Colonic mucosa (tissue), 4 donors: ENCODE measurements at regions not wholly inside any gene's neighbourhood (a gene's known extent, or its start where the extent isn't known, plus 50 kb on each side); places are given as distances from the start of the nearest gene placed in this dataset.
A peak's percentile ranks its signal among the peaks of the same experiment; 100 is the strongest.
"Not testable (repeated sequence)": the region's sequence is repeated elsewhere in the genome, so short reads cannot be mapped to it uniquely, and the experiment has no call there.

ENCODE experiments used
- DNase-seq: peaks from one replicate; pipeline ENCODE4 v3.0.0-alpha.2; 2020
- H3K27ac ChIP-seq: fragments of 200-600 bp; one replicate; pipeline ENCODE4 v1.8.0; 2021
- H3K27me3 ChIP-seq: fragments of 200-600 bp; one replicate; pipeline ENCODE4 v1.8.0; 2021
- H3K36me3 ChIP-seq: fragments of 200-600 bp; one replicate; pipeline ENCODE4 v1.8.0; 2021
- H3K4me1 ChIP-seq: fragments of 200-600 bp; one replicate; pipeline ENCODE4 v1.8.0; 2021; ENCODE audit warnings: mild to moderate bottlenecking
- H3K4me3 ChIP-seq: fragments of 200-600 bp; one replicate; pipeline ENCODE4 v1.8.0; 2021
- H3K9ac ChIP-seq, 2 donors: one replicate each; pipeline ENCODE4 v1.7.0; 2013; ENCODE audit warnings: control low read depth in 2 of 2, low read depth in 2 of 2, low read length in 2 of 2
- H3K9me3 ChIP-seq: fragments of 200-600 bp; one replicate; pipeline ENCODE4 v1.8.0; 2021
- intact Hi-C: fragments of 100-400 bp; cut with DNase I; formaldehyde crosslinking; loops from one replicate; pipeline ENCODE4 v1.14.1; 2022
- TF ChIP-seq, protein P1 (sequence below): fragments of 200-600 bp; IDR thresholded peaks from one replicate; pipeline ENCODE4 v1.8.0; 2022; ENCODE audit warnings: antibody characterized with exemption, mild to moderate bottlenecking
- donor health status: healthy.
- donor health status: DM: no; HTN: no; CAD: no.
- donor health status: DM: no; HTN: no; CAD: no.

DNA sequence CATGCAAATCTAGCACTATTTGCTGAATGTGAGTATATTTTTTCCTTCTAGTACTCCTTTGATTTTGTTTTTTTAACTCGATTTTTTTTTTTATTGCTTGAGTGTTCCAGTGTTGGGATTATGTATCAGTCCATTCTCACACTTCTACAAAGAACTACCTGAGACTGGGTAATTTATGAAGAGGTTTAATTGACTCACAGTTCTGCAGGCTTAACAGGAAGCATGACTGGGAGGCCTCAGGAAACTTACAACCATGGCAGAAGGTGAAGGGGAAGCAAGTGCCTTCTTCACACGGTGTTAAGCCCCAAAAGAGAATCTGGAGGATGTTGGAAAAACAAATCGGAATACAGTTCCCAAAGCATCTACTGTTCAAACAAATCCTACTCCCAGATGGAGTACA lies 69.1 kb downstream of the ZNF518B start:
- H3K27me3 ChIP-seq, H3K4me3 ChIP-seq, intact Hi-C loops, H3K9ac ChIP-seq, H3K9me3 ChIP-seq, H3K36me3 ChIP-seq, DNase-seq, H3K4me1 ChIP-seq, H3K27ac ChIP-seq: not testable (repeated sequence)

DNA sequence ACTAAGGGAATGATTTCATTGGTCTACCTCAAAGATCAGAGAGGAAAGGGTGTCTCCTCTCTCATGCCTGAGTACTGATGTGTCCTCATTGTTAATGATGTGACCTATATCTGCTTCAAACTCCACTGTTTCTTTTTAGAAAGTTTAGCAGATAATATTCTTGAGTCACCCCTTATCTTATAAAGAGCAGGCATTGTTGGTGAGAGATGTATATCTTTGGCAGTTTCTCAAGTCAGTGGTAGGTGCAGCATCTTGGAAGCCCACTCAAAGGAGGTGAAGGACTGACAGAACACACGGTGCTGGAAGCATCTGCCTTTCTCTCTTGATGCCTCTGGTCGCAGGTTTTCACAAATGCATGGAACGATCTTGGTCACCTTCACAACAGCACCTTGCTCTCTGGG lies 71.2 kb downstream of the ZNF518B start:
- no peaks in the 10 kb centered on the region for H3K4me1 ChIP-seq
- no peak for DNase-seq
- H3K9me3 ChIP-seq: no peaks in the 10 kb centered on the region
- no peak overlapping the region for H3K9ac ChIP-seq
- TF ChIP-seq, protein P1, sequence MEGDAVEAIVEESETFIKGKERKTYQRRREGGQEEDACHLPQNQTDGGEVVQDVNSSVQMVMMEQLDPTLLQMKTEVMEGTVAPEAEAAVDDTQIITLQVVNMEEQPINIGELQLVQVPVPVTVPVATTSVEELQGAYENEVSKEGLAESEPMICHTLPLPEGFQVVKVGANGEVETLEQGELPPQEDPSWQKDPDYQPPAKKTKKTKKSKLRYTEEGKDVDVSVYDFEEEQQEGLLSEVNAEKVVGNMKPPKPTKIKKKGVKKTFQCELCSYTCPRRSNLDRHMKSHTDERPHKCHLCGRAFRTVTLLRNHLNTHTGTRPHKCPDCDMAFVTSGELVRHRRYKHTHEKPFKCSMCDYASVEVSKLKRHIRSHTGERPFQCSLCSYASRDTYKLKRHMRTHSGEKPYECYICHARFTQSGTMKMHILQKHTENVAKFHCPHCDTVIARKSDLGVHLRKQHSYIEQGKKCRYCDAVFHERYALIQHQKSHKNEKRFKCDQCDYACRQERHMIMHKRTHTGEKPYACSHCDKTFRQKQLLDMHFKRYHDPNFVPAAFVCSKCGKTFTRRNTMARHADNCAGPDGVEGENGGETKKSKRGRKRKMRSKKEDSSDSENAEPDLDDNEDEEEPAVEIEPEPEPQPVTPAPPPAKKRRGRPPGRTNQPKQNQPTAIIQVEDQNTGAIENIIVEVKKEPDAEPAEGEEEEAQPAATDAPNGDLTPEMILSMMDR: no peak
- no peaks in the 10 kb centered on the region for H3K27me3 ChIP-seq
- no peak overlapping the region for H3K4me3 ChIP-seq
- H3K27ac ChIP-seq: no peak overlapping the region
- no peaks in the 10 kb centered on the region for H3K36me3 ChIP-seq
- intact Hi-C loops: no loop called here

DNA sequence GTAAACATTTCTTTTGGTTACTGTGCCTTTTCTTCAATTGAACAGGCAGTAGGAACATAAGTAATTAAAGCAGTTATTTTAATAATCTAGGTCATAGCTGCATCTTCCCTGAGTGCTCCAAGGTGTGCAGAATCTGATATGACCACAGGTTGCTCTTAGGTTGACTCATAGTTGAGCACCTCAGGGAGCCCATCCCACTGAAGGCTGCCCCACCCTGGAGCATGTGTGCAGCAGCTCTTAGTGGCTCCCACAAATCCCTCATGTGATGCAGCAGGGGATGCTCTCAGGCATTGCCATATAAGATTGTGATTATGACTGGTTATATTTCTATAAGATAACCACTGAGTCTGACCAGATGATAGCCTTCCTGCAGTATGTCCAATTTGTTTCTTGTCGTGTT lies 72.3 kb downstream of the ZNF518B start:
- H3K27me3 ChIP-seq: no peaks in the 10 kb centered on the region
- H3K4me3 ChIP-seq: no peak overlapping the region
- H3K9me3 ChIP-seq: no peaks in the 10 kb centered on the region
- H3K36me3 ChIP-seq: no peaks in the 10 kb centered on the region
- H3K9ac ChIP-seq: no peak overlapping the region
- intact Hi-C loops: no loop called here
- no peaks in the 10 kb centered on the region for H3K4me1 ChIP-seq
- no peak for DNase-seq
- TF ChIP-seq, protein P1: no peak
- no peak overlapping the region for H3K27ac ChIP-seq

DNA sequence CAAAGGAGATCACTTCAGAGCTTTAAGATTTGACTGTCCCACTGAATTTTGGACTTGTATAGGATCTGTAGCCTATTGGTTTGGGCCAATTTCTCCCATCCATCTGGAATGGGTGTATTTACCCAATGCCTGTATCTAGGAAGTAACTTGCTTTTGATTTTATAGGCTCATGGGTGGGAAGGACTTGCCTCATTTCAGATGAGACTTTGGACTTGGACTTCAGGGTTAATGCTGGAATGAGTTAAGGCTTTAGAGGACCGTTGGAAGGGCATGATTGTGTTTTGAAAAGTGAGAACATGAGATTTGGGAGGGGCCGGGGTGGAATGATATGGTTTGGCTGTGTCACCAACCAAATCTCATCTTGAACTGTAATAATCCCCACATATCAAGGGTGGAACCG lies 73.8 kb downstream of the ZNF518B start:
- intact Hi-C loops: no loop called here

DNA sequence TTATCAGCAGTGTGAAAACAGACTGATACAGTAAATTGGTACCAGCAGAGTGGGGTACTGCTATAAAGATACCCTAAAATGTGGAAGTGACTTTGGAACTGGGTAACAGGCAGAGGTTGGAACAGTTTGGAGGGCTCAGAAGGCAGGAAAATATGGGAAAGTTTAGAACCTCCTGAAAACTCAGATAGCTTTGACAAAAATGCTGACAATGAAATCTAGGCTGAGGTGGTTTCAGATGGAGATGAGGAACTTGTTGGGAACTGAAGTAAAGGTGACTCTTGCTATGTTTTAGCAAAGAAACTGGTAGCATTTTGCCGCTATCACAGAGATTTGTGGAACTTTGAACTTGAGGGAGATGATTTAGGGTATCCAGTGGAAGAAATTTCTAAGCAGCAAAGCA lies 75.1 kb downstream of the ZNF518B start:
- H3K36me3 ChIP-seq, H3K9me3 ChIP-seq, H3K4me3 ChIP-seq, H3K9ac ChIP-seq, H3K27ac ChIP-seq, H3K27me3 ChIP-seq, intact Hi-C loops, DNase-seq, H3K4me1 ChIP-seq: not testable (repeated sequence)

More for the DNA sequence above, 73.8 kb downstream of the ZNF518B start:
- no peaks in the 10 kb centered on the region for H3K36me3 ChIP-seq
- no peak overlapping the region for H3K4me3 ChIP-seq
- DNase-seq: peak; percentile 42
- H3K27me3 ChIP-seq: no peaks in the 10 kb centered on the region
- TF ChIP-seq, protein P1: no peak
- H3K9me3 ChIP-seq: no peaks in the 10 kb centered on the region
- H3K4me1 ChIP-seq: no peaks in the 10 kb centered on the region
- H3K27ac ChIP-seq: no peak overlapping the region
- H3K9ac ChIP-seq: no peak overlapping the region

DNA sequence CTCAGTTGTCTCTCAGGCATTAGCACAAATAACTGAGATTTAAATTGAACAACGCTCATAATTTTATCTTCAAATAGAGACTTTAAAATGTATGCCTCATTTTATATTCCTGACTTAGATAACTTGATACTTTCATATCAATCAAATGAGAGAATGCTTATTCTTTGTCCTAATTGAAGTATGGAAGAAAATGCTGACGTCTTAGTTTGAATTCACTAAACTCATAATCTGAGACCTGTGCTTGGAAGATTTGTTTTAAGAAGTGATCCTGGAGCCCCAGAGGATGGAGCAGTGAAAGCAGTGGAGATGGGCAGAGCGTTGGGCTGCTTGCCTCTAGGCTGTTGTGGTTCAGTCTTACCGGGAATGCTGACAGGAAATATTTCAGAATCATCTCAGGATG lies 76.1 kb downstream of the ZNF518B start:
- no peaks in the 10 kb centered on the region for H3K9me3 ChIP-seq
- no peak overlapping the region for H3K27ac ChIP-seq
- no peak overlapping the region for H3K4me3 ChIP-seq
- H3K27me3 ChIP-seq: no peaks in the 10 kb centered on the region
- H3K4me1 ChIP-seq: no peaks in the 10 kb centered on the region
- no peak overlapping the region for H3K9ac ChIP-seq
- no peak for DNase-seq
- H3K36me3 ChIP-seq: no peaks in the 10 kb centered on the region
- intact Hi-C loops: no loop called here
- TF ChIP-seq, protein P1: no peak

DNA sequence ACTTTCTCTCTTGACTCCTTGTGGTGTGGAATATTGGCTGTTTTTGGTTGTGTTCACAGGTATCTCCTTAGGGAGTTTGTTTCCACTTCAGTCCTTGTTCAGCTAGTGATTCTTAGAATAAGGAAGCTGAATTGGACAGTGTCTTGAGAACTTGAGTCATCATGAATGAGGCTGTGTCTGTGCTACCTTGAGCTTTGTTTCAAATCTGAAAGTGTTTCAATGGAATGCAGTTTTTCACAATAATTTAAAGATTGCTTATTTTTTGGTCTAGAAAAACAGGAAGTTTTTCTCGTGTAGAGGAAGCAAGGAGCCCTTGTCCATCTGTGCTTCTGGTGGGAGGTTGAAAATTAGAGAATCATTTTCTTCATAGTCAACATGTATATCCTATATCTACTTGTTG lies 76.5 kb downstream of the ZNF518B start:
- Histone ChIP-seq H3K4me1 (no peaks in the 10 kb centered on the region), H3K36me3 (no peaks in the 10 kb centered on the region), H3K9ac (no peak overlapping the region), H3K4me3 (no peak overlapping the region), H3K9me3 (no peaks in the 10 kb centered on the region), H3K27me3 (no peaks in the 10 kb centered on the region), H3K27ac (no peak overlapping the region)
- intact Hi-C loops: no loop called here
- DNase-seq: no peak
- TF ChIP-seq, protein P1: no peak
